GM12801 (cell line): ENCODE measurements at regions not wholly inside any gene's neighbourhood (a gene's known extent, or its start where the extent isn't known, plus 50 kb on each side); places are given as distances from the start of the nearest gene placed in this dataset.

Experiments
- TF ChIP-seq, protein P1 (sequence below): IDR thresholded peaks from one replicate; pipeline ENCODE4 v1.5.1; 2011; ENCODE audit warnings: control low read depth; ENCODE audit not compliant: insufficient read length; ENCODE audit errors: extremely low read depth

DNA sequence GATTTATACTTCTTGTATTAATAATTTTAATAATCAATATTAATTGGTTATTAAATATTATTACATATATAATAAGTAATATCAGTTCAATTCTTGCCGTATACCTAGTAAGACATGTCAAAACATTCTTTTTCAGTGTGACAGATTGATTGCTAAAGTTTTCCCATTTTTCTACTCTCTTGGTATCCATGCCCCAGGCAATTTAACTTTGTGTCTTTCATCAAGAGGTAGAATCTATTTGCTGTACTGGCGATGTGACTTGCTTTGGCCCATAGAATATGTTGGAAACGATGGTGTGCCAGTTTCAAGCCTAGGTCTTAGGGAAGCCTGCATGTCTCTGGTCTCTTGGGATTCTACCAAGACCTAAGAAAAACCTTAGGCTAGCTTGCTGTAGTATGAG is 436.1 kb upstream of the ADAMTS5 start:
- TF ChIP-seq, protein P1, sequence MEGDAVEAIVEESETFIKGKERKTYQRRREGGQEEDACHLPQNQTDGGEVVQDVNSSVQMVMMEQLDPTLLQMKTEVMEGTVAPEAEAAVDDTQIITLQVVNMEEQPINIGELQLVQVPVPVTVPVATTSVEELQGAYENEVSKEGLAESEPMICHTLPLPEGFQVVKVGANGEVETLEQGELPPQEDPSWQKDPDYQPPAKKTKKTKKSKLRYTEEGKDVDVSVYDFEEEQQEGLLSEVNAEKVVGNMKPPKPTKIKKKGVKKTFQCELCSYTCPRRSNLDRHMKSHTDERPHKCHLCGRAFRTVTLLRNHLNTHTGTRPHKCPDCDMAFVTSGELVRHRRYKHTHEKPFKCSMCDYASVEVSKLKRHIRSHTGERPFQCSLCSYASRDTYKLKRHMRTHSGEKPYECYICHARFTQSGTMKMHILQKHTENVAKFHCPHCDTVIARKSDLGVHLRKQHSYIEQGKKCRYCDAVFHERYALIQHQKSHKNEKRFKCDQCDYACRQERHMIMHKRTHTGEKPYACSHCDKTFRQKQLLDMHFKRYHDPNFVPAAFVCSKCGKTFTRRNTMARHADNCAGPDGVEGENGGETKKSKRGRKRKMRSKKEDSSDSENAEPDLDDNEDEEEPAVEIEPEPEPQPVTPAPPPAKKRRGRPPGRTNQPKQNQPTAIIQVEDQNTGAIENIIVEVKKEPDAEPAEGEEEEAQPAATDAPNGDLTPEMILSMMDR = no peak

DNA sequence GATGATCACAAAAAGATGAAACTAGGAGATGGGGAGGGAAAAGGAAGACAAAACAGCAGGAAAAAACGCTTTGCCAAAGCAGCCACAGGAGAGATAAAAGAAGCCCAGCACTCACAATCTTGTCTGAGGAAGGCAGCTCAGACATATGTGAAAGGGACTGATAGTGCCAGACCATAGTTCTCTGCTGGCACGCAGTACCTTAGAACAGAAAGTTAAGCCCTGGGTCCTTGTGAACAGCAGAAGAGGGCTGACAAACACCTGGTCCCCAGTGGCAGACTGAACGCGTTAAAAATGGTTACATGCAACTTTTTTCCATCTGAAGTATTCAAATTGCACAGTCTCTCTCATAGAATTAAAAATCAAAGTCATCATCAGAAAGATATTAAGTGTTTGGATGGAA is 433.2 kb upstream of the ADAMTS5 start:
- TF ChIP-seq, protein P1 = no peak

DNA sequence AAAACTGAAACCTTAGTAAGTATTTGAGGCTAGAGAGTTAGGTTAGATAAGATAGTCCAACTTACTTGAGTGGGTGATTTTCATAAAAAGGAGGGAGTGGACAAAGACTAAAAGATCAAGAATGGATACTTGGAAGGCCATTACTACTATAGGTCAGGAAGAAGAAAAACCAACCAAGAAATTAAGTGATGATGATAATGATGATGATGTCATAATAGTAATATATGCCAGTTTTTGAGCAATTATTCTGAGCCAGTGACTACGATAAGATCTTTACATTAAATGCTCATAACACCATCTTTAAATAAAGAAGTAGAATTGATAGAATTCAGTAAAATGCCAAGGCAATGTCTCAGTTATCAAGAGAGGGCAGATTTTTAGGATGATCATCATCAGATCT is 430.7 kb upstream of the ADAMTS5 start:
- TF ChIP-seq, protein P1 = no peak

GRCh38 chr21:27393726-27394125 is 426.8 kb upstream of the ADAMTS5 start:
- TF ChIP-seq, protein P1 = no peak

GRCh38 chr21:27391990-27392389 is 425.1 kb upstream of the ADAMTS5 start:
- TF ChIP-seq, protein P1 = no peak

GRCh38 chr21:27390384-27390783 is 423.5 kb upstream of the ADAMTS5 start:
- TF ChIP-seq, protein P1 = no peak

DNA sequence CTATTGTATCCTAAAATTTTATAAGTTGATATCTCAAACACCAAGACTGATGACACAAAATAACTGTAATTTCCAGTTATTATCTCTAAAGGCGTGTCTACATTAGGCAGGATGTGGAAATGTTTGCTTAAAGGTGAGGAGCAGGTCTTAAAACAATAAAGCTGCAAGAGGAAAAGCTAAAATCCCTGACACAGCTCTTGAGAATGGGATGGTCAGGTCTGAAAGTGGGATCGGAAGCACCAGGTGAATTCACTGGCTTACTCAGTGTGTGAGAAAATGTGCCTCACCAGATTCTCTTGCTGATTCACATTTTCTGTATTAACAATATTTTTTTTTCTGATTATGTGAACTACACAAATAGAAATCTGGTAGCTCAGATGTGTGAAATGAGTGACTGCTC is 421.9 kb upstream of the ADAMTS5 start:
- TF ChIP-seq, protein P1 = no peak

DNA sequence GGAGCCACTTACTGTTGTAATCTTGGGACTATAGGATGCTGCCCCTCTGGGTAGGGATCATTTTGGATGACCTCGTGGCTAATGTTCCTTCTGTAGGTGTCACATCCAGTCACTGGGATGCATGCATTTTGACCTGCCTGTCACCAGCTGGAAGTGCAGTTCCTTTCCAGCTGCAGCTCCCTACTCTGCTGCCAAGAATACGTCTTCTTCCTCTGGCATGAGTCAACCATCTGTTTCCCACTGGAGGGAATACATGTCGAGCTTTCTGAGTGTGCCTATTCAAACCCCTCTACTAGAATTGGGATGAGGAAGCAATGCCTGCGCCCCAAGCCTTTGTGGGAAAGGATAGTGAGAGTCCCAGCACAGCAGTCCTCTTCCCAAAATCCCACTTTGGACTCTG is 415.5 kb upstream of the ADAMTS5 start:
- TF ChIP-seq, protein P1 = no peak
